HG03354 (cell line): ENCODE measurements at regions not wholly inside any gene's neighbourhood (a gene's known extent, or its start where the extent isn't known, plus 50 kb on each side); places are given as distances from the start of the nearest gene placed in this dataset.

Experiments used
- ATAC-seq: cut with Tn5 transposase; IDR thresholded peaks from one replicate; pipeline ENCODE4 v1.9.1; 2021; ENCODE audit warnings: mild to moderate bottlenecking; ENCODE audit not compliant: unreplicated experiment, poor library complexity, severe bottlenecking

- no peak for ATAC-seq
Observed at GRCh38 chr13:73416093-73416492, 357.3 kb downstream of the KLF5 start.

DNA sequence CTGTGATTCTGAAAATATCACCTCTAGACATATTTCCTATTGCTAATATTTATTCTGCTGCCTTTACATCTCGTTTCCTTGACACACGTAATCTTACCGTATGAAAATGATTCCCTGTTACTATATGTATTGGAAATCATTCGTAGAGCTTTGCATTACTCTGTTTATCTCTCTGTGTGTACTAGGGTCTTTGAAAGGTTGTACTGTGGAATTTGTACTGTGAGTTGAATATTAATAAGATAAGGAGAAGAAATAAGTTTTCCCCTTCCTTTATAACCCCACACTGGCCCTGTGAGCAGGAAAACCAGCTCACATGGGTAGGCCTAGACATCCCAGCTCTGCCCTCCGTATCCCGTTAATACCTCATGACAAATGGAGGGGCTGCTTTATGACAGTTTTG, 354.9 kb downstream of the KLF5 start:
- no peak for ATAC-seq

DNA sequence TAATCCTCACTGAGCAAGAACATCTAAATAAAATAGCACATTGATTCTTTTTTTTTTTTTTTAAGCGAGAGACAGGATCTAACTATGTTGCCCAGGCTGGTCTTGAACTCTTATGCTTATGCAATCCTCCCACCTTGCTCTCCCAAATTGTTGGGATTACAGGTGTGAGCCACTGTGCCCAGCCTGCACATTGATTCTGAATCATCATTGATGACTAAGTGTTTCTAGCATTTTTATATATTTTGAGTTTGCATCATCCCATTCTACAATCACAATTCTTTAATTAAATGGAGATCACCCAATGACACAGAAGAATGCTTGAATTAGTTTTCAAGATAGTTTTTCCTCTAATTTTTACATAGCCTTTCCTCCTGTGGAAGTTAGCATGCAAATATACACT, 354.1 kb downstream of the KLF5 start:
- no peak for ATAC-seq

GRCh38 chr13:73411067-73411809, 352.4 kb downstream of the KLF5 start:
- no peak for ATAC-seq

DNA sequence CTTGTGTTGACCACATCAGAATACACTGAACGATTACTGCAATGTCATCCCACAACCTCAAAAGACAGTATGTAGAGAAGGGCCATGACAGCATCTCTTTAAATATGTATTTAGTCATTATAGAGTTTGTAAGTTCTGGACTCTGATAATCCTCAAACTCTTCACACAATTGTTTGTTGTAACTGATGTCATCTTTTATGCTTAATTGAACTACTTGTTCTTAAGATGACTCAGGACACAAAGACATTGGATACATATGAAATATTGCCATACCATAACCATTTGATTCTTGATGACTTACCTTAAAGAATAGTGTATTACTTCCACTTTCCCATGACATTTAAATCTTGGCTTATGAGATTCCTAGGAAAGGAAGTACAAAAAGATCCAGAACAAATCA, 347.6 kb downstream of the KLF5 start:
- ATAC-seq, result no peak

GRCh38 chr13:73404581-73404980, 345.8 kb downstream of the KLF5 start:
- ATAC-seq, result no peak

DNA sequence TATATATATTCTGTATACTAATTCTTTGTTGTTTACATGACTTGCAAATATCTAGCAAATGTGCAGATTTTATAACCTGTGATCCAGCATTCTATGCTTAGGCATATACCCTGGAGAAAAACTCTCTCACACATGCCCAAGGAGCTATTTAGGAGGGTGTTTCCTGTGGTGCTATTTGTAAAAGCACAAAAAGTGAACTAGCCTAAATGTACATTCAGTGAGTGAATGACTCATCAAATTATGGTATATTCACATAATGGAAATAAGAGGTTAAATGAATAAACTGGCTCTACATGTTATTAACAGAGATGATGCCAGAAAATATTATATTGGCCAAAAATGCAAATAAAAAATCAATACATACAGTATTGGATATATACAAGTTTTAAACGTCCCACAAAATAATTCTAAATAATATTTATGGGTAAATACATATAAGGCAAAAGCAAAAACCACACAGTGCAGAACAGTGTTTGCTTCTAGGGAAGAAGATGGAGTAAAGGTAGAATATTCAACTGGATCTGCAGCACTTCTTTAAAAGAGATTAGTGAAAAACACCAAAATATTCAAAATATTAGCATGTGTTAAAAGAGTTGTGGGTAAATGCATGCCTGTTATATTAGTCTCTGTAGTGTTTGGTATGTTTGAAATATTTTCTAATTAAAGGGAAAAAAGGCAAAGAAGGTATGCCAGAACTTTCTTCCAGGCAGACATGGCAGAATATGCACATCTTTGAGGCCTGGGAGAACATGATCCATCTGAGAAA, 344.7 kb downstream of the KLF5 start:
- ATAC-seq, result no peak

DNA sequence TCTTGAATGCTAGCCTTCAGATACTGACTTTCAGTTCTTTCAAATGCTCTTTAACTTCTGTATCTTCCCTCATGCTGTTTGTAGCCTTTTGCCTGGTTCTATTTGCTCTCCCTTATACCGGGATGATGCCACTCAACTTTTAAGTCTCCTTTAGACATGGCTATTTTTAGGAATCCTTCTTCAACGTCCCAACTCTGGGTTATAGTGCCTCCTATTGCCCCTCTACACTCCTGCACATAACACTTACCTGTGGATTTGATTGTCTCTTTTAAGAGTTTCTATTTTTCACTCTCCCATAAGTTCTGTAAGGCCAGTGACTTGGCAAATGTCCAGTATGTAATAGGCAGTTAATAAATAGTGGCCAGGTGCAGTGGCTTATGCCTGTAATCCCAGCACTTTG, 343.0 kb downstream of the KLF5 start:
- ATAC-seq, result no peak

GRCh38 chr13:73399347-73400216, 340.8 kb downstream of the KLF5 start:
- no peak for ATAC-seq

GRCh38 chr13:73397496-73398305, 338.9 kb downstream of the KLF5 start:
- ATAC-seq, result no peak

DNA sequence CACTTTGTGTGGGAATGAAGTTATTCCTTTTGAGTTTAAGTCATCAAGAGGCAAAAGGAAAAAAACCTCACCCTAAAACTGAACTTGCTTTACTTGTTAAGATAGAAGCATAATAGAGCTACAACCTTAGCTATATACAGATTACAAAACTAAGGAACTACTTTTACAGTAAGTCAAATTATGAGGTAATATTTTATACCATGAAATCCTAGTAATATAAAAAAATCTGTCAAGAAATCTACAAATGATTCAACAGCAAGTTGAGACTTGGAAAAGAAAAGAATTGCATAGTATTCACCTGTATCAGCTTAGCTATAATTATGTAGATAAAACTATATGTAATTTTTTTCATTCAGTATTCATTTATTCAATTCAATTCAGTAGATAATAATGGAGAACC, 335.3 kb downstream of the KLF5 start:
- ATAC-seq, result no peak

DNA sequence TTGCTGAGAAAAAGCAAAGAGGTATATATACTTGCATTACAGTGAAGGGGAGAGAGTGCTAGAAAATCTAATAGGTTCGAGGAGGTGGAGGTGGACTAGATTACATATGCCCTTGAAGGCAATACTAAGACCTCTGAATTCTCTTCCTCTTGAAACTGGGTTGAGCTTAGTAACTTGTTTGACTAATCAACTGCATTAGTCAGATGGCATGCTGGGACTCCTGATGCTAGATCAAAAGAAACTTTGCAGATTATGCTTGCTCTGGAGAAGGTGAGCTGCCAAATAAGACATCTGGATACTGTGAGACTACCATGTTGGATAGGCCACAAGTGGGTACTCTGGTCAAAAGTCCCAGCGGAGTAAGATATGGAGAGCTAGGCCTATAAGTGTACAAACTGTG, 331.3 kb downstream of the KLF5 start:
- ATAC-seq, result no peak

- no peak for ATAC-seq
Observed at GRCh38 chr13:73388586-73388985, 329.8 kb downstream of the KLF5 start.

DNA sequence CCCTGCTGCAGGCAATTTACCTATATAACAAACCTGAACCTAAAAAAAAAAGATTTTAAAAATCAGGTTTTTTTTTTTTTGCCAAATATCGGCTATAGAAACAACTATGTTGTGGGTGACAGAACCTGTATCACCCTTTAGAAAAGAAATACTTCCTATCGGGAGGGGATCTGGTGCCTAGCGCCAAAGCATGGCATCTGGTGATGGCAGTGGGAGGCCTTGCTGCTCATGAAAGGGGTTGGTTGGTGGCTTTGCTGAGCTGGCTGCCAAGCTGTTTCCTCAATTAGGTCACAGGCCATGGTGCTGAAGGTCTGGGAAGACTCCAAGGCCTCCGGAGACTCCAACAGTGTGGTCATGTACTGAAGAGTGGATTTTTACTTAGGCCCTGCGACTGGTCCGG, 328.5 kb downstream of the KLF5 start:
- ATAC-seq, result no peak

DNA sequence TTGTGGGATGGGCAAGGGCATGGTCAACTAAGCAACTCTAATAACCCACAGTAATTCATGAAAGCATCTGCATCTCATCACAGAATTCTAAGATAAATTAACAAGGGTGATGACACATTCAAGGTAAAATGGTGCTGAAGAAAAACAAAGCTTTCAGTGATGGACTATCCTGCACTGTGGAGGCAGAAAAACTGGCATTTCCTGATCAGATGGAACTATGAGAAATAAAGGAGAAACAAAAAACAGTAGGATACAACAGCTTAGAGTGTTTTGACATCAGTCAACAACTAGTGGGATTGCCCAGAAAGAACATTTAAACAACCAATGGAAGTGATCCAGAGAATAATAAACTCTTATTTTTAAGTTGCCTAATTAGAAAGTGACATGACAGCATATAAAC, 327.0 kb downstream of the KLF5 start:
- ATAC-seq, result no peak

GRCh38 chr13:73372666-73373627, 314.1 kb downstream of the KLF5 start:
- no peak for ATAC-seq

- no peak for ATAC-seq
Observed at GRCh38 chr13:73370066-73370465, 311.3 kb downstream of the KLF5 start.

- no peak for ATAC-seq
Observed at GRCh38 chr13:73369095-73369494, 310.3 kb downstream of the KLF5 start.

GRCh38 chr13:73368608-73369007, 309.8 kb downstream of the KLF5 start:
- no peak for ATAC-seq
